T-helper 1 cell treated with Interleukin-12 subunit alpha and Interleukin-12 subunit beta and Interleukin-4 antibody, amounts not matched to agents 30 ng/mL and 1 ng/mL, for 36 hours (primary cell): ENCODE measurements at regions not wholly inside any gene's neighbourhood (a gene's known extent, or its start where the extent isn't known, plus 50 kb on each side); places are given as distances from the start of the nearest gene placed in this dataset.
"Not testable (repeated sequence)": the region's sequence is repeated elsewhere in the genome, so short reads cannot be mapped to it uniquely, and the experiment has no call there.

Source experiments
- intact Hi-C: fragments of 100-400 bp; cut with micrococcal nuclease; formaldehyde crosslinking; loops from one replicate; pipeline ENCODE4 v1.15.1; 2024

GRCh38 chr4:104662269-104662668 lies 167.6 kb upstream of the CXXC4 start:
- intact Hi-C loops, result not testable (repeated sequence)

- intact Hi-C loops, result no loop called here
Observed at GRCh38 chr4:104677116-104677515, 182.4 kb upstream of the CXXC4 start.

DNA sequence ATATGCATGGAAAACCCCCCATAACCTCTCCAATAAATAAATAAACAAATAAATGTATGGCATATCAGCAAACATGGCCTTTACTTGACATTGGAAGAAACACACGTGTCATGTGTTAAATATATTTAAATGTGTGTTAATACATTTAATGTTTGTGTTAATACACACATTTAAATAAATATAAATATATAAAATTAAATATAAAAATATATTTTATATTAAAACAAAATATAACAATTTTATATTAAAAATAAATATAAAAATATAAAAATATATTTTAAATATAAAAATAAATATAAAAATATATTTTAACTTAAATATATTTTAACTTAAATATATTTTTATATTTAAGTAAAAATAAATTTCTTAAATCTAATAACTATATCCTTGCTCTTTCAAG lies 187.6 kb upstream of the CXXC4 start:
- intact Hi-C loops, result loop anchor here (5.0 kb wide), 1 partner anchor 790 kb away; the partner anchor contains the start of gene PPA2

- intact Hi-C loops, result no loop called here
Observed at GRCh38 chr4:104693601-104694201, 199.0 kb upstream of the CXXC4 start.

DNA sequence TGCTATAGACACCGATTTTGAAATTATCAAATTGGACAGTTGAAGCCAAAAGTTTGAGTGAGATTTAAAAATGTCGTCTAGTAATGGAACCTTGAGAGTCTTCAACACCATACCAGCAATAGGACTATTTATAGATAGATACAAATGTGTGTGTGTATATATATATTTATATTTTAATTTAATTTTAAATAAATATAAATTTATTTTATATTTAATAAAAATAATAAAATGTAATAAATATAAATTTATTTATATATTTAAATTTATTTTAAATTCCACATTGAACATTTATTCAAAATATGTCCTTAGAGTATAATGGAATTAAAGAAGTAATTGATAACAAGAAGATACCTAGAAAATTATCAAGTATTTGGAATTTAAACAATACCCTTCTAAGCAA lies 221.9 kb upstream of the CXXC4 start:
- intact Hi-C loops, result no loop called here

GRCh38 chr4:104719539-104720230 lies 225.0 kb upstream of the CXXC4 start:
- intact Hi-C loops, result no loop called here

DNA sequence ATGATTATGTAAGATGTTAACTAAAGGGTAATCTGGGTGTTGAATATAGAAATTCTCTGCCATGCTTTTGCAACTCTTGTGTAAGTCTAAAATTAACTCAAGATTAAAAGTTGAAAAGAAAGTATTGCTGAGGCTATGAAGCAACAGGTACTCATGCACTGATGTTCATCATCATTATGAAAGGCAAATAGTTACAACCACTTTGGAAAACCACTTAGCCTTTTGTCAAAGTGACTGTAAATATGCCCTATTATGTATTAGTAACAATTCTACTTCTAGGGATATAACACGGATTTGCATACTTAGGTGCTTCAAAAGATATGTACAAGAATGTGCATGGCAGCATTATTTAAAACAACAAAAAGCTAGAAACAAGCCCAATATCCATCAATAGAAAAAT lies 227.8 kb upstream of the CXXC4 start:
- intact Hi-C loops, result no loop called here

- intact Hi-C loops, result no loop called here
Observed at GRCh38 chr4:104726002-104726401, 231.3 kb upstream of the CXXC4 start.

GRCh38 chr4:104727643-104728042 lies 232.9 kb upstream of the CXXC4 start:
- intact Hi-C loops, result no loop called here

GRCh38 chr4:104728380-104729122 lies 233.9 kb upstream of the CXXC4 start:
- intact Hi-C loops, result no loop called here

DNA sequence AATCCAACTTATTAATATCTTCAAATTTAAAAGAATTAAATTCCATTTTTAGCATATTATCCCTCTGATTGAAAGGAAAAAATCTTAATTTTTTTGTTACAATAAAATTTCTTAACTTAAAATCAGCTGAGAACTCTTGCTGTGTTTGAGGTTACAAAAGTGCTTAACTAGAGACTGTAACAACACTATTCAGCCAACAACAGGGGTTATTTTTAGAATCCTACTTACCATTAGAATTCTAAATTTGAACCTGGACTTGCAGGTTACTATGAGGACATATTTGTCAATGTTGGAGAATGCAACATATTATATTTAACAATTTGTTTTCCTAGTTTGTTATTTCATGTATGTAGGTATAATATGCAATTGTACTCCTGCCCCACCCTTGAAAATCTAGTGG lies 238.1 kb upstream of the CXXC4 start:
- intact Hi-C loops, result no loop called here

- intact Hi-C loops, result no loop called here
Observed at GRCh38 chr4:104735174-104735573, 240.5 kb upstream of the CXXC4 start.

- intact Hi-C loops, result no loop called here
Observed at GRCh38 chr4:104740161-104740560, 245.5 kb upstream of the CXXC4 start.

DNA sequence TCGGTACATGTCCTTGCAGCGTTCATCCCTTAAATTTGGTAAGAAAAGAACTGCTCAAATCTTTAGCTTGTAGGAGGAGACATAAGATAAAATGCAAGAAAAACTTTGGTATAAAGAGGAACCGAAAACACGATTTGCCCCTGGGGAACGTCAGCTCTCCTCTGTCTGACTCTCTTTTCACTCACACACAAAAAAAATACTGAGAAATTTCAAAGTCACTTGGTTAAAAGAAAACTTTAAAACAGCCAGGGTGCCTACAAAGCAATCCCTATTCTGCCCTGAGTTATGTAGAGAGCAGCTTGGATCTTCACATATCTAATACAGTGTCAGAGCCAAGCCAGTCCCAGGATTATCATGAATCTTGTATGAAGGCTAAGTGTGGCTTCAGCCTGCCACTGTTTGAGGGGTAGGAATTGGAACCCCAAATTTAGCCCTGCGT lies 248.5 kb upstream of the CXXC4 start:
- intact Hi-C loops, result loop anchor here (2.0 kb wide), 1 partner anchor 26 kb away; no protein-coding TSS in a partner anchor

DNA sequence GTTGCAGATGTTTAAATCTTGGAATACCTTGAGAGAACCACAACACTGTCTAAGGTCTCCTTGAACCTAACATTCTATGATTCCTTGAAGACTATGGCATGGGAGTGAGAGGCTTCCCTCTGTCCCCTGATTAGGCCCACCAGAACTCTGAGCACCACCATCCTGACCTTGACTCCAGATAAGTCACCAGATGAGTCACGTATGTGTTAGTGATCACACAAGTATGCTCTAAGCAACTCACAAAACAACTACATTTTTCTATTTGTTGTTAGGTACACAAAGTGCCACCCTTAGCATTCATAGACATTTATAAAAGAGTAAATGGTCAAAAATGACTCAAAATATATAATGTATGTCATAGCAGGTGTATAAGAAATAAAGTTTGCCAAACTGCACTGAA lies 252.9 kb upstream of the CXXC4 start:
- intact Hi-C loops, result no loop called here

DNA sequence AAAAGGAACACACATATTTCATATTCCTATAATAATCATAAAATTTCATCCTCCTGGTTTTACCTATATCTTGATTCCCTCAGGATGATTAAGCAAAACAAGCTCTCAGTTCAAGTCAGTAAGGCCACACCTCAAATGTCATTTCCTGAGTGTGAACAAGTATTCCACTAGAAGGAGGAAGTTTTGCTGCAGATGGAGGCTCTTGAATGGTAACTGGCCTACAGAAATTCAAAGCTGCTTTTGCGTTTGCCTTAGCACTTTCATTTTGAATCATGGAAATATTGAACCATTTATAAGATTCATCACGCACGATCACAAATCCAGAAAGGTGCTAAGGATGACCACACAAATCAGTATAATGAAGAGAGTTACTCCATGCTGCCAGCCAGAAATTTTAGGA lies 254.4 kb upstream of the CXXC4 start:
- intact Hi-C loops, result no loop called here

- intact Hi-C loops, result no loop called here
Observed at GRCh38 chr4:104750008-104750407, 255.3 kb upstream of the CXXC4 start.

DNA sequence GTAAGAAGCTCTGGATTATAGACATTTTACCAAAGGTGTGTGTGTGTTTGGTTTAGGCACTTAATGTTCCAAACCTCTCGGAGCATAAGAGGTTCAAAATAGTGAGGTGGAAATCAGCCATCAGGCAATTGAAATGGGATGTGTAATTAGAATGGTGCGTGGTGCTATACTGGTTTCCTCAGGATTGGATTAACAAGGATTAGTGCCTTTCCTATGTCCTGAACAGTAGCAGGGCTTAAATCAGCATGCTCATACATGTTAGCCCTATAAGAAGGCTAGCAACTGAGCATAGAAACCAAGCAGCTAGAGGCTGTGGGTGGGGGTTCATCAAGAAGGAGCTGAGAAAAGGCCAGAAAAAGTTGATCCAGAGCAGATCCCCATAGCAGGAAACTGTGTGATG lies 256.8 kb upstream of the CXXC4 start:
- intact Hi-C loops, result no loop called here

DNA sequence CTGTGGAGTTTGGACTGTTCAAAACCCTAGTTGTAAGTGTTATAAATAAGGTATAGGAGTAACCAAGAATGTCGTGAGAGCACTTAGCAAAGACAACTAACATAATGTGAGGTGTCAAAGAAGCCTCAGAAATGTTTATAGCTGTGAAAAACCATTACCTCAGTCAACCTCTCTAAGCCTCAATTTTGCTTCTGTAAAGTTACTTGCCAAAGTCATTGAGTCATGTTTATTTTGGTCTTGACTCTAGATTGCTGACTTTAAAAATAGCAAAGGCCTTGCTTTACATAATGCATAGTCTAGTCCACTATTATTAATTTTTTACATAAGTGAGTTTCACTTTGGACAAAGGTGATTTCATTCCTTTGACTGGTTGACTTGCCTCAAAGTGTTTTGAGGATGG lies 257.6 kb upstream of the CXXC4 start:
- intact Hi-C loops, result no loop called here

- intact Hi-C loops, result no loop called here
Observed at GRCh38 chr4:104756837-104757236, 262.1 kb upstream of the CXXC4 start.

DNA sequence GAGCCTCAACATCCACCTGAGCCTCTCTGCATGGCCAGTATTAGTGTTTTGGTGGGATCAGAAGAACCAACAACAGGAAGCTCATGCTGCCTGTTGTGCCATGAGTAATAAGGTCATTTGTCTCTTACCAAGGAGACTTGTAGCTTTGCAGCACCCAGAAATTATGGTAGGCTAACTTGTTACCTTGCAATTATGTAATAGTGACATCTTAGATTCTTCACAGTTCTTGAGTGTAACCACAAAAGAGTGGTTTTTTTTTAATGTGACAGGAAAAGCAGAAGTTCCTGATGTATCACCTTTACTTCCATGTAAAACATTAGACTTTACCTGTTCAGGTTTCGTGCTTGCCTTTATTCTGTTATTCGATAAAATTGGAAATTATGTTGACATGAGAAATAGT lies 263.9 kb upstream of the CXXC4 start:
- intact Hi-C loops, result no loop called here

DNA sequence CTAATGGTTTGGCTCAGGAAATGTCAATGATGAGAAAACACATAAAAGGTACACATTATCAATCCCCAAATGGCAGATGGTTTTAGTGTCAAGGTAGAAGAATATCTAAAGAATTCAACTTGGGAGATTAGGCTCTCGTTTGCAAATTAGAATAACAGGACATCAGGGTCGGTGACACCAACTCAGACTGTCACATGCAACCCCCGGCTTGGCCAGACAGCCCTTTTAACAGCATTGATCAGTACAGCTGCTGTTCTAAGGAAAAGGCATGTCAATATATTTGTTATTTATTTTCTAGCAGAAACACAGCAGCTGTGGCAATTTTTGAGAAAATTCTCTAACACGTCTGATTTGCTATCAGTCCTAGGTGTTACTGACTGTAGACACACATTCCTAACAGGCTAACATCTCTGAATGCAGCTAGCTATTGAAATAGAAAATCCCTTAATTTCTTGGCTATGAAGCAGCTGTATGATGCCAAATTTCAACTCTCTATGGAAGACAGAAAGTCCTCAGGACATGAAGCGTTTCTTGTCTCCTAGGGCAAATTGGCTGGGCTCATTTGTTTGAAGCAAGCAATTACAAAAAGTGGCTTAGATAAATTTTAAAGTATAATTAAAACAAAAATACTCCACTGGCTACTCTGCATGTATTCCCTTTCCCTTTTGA lies 269.0 kb upstream of the CXXC4 start:
- intact Hi-C loops, result no loop called here
